ENCODE measurements at regions not wholly inside any gene's neighbourhood (a gene's known extent, or its start where the extent isn't known, plus 50 kb on each side); places are given as distances from the start of the nearest gene placed in this dataset.

DNA sequence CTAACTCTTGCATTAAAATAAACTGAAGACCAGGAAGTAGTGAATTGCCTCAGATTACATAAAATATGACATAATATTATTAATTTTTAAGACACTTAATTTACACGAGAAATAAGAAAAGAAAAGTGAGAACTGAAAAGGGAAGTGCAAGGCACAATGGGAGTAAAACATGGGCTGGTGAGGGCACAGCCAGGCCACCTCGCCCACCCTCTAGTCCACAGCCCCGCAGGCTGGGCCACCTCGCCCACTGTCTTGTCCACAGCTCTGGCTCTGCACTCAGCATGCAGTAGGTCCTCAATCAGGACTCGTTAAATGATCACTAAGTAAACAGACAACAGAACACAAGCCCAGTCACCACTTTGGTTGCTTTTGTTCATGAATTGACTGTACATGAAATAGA is 67.8 kb upstream of the ARHGEF7 start:
- peaks cover 10% of the 10 kb centered on the region for H3K9me3 Mint-ChIP-seq (ENCODE audit: unreplicated experiment)
- H3K4me3 Mint-ChIP-seq (ENCODE audit: unreplicated experiment), result no peak overlapping the region
- BruUV-seq (replicated peaks), result no TSS peak
- intact Hi-C loops (cut with micrococcal nuclease), result no loop called here
- ChIA-PET POLR2A (no interaction called here), CTCF (interaction anchor here (0.6 to 6.8 kb wide), 6 partner anchors 14 to 134 kb away, joined by 3 to 66 read pairs (median 4); no protein-coding TSS in a partner anchor)
- H3K4me1 Mint-ChIP-seq (ENCODE audit: insufficient read depth, unreplicated experiment), result peaks cover 14% of the 10 kb centered on the region
- H3K27me3 Mint-ChIP-seq (ENCODE audit: insufficient read depth, unreplicated experiment), result peaks cover 4% of the 10 kb centered on the region
- H3K27ac Mint-ChIP-seq (ENCODE audit: low read depth, unreplicated experiment), result no peak overlapping the region
- H3K36me3 Mint-ChIP-seq (ENCODE audit: insufficient read depth, unreplicated experiment), result no peaks in the 10 kb centered on the region
- TF ChIP-seq, protein P1, sequence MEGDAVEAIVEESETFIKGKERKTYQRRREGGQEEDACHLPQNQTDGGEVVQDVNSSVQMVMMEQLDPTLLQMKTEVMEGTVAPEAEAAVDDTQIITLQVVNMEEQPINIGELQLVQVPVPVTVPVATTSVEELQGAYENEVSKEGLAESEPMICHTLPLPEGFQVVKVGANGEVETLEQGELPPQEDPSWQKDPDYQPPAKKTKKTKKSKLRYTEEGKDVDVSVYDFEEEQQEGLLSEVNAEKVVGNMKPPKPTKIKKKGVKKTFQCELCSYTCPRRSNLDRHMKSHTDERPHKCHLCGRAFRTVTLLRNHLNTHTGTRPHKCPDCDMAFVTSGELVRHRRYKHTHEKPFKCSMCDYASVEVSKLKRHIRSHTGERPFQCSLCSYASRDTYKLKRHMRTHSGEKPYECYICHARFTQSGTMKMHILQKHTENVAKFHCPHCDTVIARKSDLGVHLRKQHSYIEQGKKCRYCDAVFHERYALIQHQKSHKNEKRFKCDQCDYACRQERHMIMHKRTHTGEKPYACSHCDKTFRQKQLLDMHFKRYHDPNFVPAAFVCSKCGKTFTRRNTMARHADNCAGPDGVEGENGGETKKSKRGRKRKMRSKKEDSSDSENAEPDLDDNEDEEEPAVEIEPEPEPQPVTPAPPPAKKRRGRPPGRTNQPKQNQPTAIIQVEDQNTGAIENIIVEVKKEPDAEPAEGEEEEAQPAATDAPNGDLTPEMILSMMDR (IDR thresholded peaks at IDR 0.05; ENCODE audit: unreplicated experiment), result no peak
- no peak for DNase-seq (ENCODE audit: unreplicated experiment)

DNA sequence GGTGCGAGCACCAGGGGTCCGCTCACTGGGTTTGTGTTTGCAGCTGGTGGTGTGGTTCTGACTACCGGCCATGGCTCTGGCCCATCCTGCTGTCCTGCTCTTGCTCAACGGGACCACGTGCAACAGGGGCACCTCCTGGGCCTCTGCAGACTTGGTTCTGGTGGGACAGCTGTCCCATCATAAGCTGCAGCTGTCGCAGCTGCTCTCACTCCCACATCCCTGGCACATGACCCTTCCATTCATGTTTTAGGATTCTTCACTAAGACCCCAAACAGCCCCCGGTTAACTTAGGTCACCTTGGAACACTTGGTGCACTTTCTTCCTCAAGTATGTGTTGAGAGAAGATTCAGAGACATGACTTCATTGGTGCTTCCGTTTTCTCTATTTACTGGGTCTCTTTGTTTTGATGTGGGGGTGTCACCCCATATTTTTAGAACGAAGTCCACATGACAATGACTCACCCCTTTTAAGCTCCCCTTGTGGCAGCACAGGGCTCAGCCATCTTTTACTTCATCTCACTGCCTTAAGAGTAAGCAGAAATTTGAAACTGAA is 68.4 kb upstream of the ARHGEF7 start:
- Mint-ChIP-seq H3K4me1 (ENCODE audit: insufficient read depth, unreplicated experiment) (peaks cover 14% of the 10 kb centered on the region), H3K9me3 (ENCODE audit: unreplicated experiment) (peaks cover 10% of the 10 kb centered on the region), H3K36me3 (ENCODE audit: insufficient read depth, unreplicated experiment) (no peaks in the 10 kb centered on the region), H3K27me3 (ENCODE audit: insufficient read depth, unreplicated experiment) (peaks cover 11% of the 10 kb centered on the region), H3K27ac (ENCODE audit: low read depth, unreplicated experiment) (no peak overlapping the region), H3K4me3 (ENCODE audit: unreplicated experiment) (no peak overlapping the region)
- POLR2A ChIA-PET, result interaction anchor here (0.6 kb wide), 1 partner anchor 175 kb away, joined by 3 read pairs; no protein-coding TSS in a partner anchor
- BruUV-seq (replicated peaks), result no TSS peak
- TF ChIP-seq, protein P1 (IDR thresholded peaks at IDR 0.05; ENCODE audit: unreplicated experiment), result no peak
- intact Hi-C loops (cut with micrococcal nuclease), result no loop called here
- DNase-seq (ENCODE audit: unreplicated experiment), result no peak
- CTCF ChIA-PET, result interaction anchor here (0.7 to 6.8 kb wide), 4 partner anchors 11 to 134 kb away, joined by 3 to 66 read pairs (median 4); no protein-coding TSS in a partner anchor

DNA sequence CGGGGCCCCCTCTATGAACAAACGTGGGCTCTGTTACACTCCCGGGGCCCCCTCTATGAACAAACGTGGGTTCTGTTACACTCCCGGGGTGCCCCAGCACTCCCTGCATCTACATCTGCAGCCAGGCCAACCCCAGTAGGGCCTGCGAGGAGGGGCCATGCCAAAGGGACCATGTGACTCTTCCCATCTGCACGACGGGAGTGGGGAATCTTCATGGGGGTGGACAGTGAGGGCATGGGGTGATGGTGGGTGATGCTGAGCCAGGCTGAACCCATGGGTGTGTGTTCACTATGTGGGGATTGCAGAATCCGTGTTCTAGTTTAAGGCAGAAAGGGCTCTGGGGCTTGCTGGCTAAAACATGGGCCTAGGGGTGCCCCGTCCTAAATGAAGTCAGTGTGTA is 69.9 kb upstream of the ARHGEF7 start:
- POLR2A ChIA-PET, result no interaction called here
- TF ChIP-seq, protein P1 (IDR thresholded peaks at IDR 0.05; ENCODE audit: unreplicated experiment), result no peak
- DNase-seq (ENCODE audit: unreplicated experiment), result no peak
- Mint-ChIP-seq H3K4me3 (ENCODE audit: unreplicated experiment) (no peak overlapping the region), H3K27ac (ENCODE audit: low read depth, unreplicated experiment) (no peak overlapping the region), H3K4me1 (ENCODE audit: insufficient read depth, unreplicated experiment) (peaks cover 14% of the 10 kb centered on the region), H3K36me3 (ENCODE audit: insufficient read depth, unreplicated experiment) (no peaks in the 10 kb centered on the region), H3K27me3 (ENCODE audit: insufficient read depth, unreplicated experiment) (peaks cover 17% of the 10 kb centered on the region), H3K9me3 (ENCODE audit: unreplicated experiment) (peaks cover 10% of the 10 kb centered on the region)
- CTCF ChIA-PET, result interaction anchor here (2.2 to 6.8 kb wide), 2 partner anchors 22 to 100 kb away, joined by 5 to 66 read pairs; no protein-coding TSS in a partner anchor
- no TSS peak for BruUV-seq (replicated peaks)
- intact Hi-C loops (cut with micrococcal nuclease), result no loop called here

DNA sequence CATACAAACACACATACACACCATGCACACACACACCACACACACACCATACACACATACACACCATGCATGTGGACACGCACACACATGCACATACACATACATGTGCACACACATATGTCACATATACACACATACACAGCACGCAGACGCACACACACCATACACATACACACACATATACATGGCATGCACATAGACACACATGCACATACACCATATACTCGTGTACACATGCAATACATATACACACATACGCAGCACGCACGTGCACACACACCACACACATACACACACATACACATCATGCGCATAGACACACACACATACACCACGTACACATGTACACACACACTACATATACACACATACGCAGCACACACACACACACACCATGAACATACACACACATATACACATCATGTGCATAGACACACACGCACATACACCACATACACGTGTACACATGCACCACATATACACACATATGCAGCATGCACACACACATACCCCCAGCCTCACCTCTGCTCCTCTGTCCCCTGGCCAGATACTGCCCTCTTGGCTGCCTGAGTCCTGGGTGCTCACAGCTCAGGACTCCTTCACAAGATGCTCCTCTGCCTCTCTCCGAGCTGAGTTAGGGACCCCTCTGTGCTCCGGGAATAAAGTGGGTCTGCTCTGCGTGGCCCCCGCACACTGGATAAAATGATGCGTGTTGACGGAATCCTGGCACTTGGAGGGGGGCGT is 70.9 kb upstream of the ARHGEF7 start:
- no peak overlapping the region for H3K27ac Mint-ChIP-seq (ENCODE audit: low read depth, unreplicated experiment)
- H3K27me3 Mint-ChIP-seq (ENCODE audit: insufficient read depth, unreplicated experiment), result peaks cover 26% of the 10 kb centered on the region
- H3K4me1 Mint-ChIP-seq (ENCODE audit: insufficient read depth, unreplicated experiment), result peaks cover 14% of the 10 kb centered on the region
- TF ChIP-seq, protein P1 (IDR thresholded peaks at IDR 0.05; ENCODE audit: unreplicated experiment), result no peak
- intact Hi-C loops (cut with micrococcal nuclease), result no loop called here
- no peaks in the 10 kb centered on the region for H3K36me3 Mint-ChIP-seq (ENCODE audit: insufficient read depth, unreplicated experiment)
- peaks cover 10% of the 10 kb centered on the region for H3K9me3 Mint-ChIP-seq (ENCODE audit: unreplicated experiment)
- no TSS peak for BruUV-seq (replicated peaks)
- H3K4me3 Mint-ChIP-seq (ENCODE audit: unreplicated experiment), result no peak overlapping the region
- POLR2A ChIA-PET, result interaction anchor here (0.6 to 1.3 kb wide), 4 partner anchors 8 to 103 kb away, joined by 3 to 4 read pairs (median 3); no protein-coding TSS in a partner anchor
- CTCF ChIA-PET, result interaction anchor here (2.2 kb wide), 1 partner anchor 23 kb away, joined by 5 read pairs; no protein-coding TSS in a partner anchor
- DNase-seq (ENCODE audit: unreplicated experiment), result no peak
